HCT116 (cell line): ENCODE measurements at regions not wholly inside any gene's neighbourhood (a gene's known extent, or its start where the extent isn't known, plus 50 kb on each side); places are given as distances from the start of the nearest gene placed in this dataset.

Source experiments
- ATAC-seq: fragments of 200-7000 bp; cut with Tn5 transposase; 2 replicates; pipeline ENCODE4 v1.9.1; 2020; ENCODE audit warnings: mild to moderate bottlenecking, moderate library complexity
- BruUV-seq: library from RNA; stranded (reverse); fragments of 400-500 nt; replicated peaks from 2 replicates; lab custom pipeline; 2021; lab: Mats Ljungman, UMichigan
- CTCF ChIA-PET: fragments of 300-600 bp; sonication (Branson Sonifier 250); formaldehyde crosslinking; loops from one replicate; lab custom pipeline; 2021; ENCODE audit warnings: antibody characterized with exemption; lab: Charles Lee
- POLR2A ChIA-PET: fragments of 300-600, 350-600 bp; sonication (Branson Sonifier 250); formaldehyde crosslinking; loops from one replicate; lab custom pipeline; 2021; ENCODE audit warnings: antibody characterized with exemption; lab: Charles Lee
- RAD21 ChIA-PET, 2 experiments: fragments of 300-600 bp; sonication (Branson Sonifier 250); formaldehyde crosslinking; loops; one replicate each; lab custom pipeline; 2023; ENCODE audit warnings: low total read pairs in 2 of 2; ENCODE audit not compliant: uncharacterized antibody in 2 of 2, unreplicated experiment in 2 of 2, low non-redundant PET in 1 of 2; lab: Charles Lee
- DNase-seq: peaks from one replicate; pipeline ENCODE4 v3.0.0-alpha.2; 2010; ENCODE audit warnings: low read depth, low spot score
- H2AFZ ChIP-seq: fragments of 200-600 bp; shearing (Covaris generic), sonication (generic); 2 replicates; pipeline ENCODE4 v1.6.1; 2017; ENCODE audit warnings: low read depth, mixed run types, mixed read lengths, antibody characterized with exemption, low read length; ENCODE audit not compliant: poor library complexity, severe bottlenecking
- H3K27ac ChIP-seq: 2 replicates; pipeline ENCODE4 v1.5.1; 2012; ENCODE audit warnings: low read depth, low read length
- H3K27me3 ChIP-seq: fragments of 200-600 bp; sonication (generic); 2 replicates; pipeline ENCODE4 v1.6.1; 2016; ENCODE audit warnings: mixed run types, low read length, mixed read lengths; ENCODE audit not compliant: insufficient read depth
- H3K36me3 ChIP-seq, 2 experiments: fragments of 200-500 bp in 1 of 2; fragments of 200-600 bp in 1 of 2; sonication (Bioruptor generic) in 1 of 2; sonication (generic) in 1 of 2; 2 replicates each; pipeline versions ENCODE4 v1.5.1 to v1.6.1; 2014 to 2016; ENCODE audit warnings: low read length in 2 of 2, inconsistent platforms in 1 of 2, mixed read lengths in 1 of 2, mixed run types in 1 of 2; ENCODE audit not compliant: insufficient read depth in 2 of 2, control insufficient read depth in 1 of 2
- H3K4me1 ChIP-seq, 2 experiments: fragments of 200-600 bp in 1 of 2; sonication (generic) in 1 of 2; 2 replicates each; pipeline versions ENCODE4 v1.5.1 to v1.6.1; 2012 to 2017; ENCODE audit warnings: low read length in 2 of 2, inconsistent platforms in 1 of 2, mild to moderate bottlenecking in 1 of 2, mixed read lengths in 1 of 2, mixed run types in 1 of 2, moderate library complexity in 1 of 2; ENCODE audit not compliant: insufficient read depth in 2 of 2, control insufficient read depth in 1 of 2
- H3K4me2 ChIP-seq: fragments of 200-600 bp; sonication (generic); 2 replicates; pipeline ENCODE4 v1.6.1; 2017; ENCODE audit warnings: mixed run types, low read length, mixed read lengths
- H3K4me3 ChIP-seq, 2 experiments: fragments of 200-600 bp in 1 of 2; sonication (generic) in 1 of 2; replicated peaks in 1 of 2; 2 replicates each; pipeline ENCODE4 v1.5.1; 2011 to 2016; ENCODE audit warnings: low read length in 2 of 2, control low read depth in 1 of 2, low read depth in 1 of 2, mild to moderate bottlenecking in 1 of 2, mixed read lengths in 1 of 2, mixed run types in 1 of 2
- H3K79me2 ChIP-seq: fragments of 200-600 bp; sonication (generic); 2 replicates; pipeline ENCODE4 v1.6.1; 2017; ENCODE audit warnings: mild to moderate bottlenecking, mixed run types, low read length, moderate library complexity, mixed read lengths; ENCODE audit not compliant: insufficient read depth
- H3K9ac ChIP-seq: fragments of 200-600 bp; sonication (generic); 2 replicates; pipeline ENCODE4 v1.6.1; 2016; ENCODE audit warnings: low read length, mixed read lengths
- H3K9me2 ChIP-seq: fragments of 200-600 bp; sonication (generic), shearing (Covaris generic); 2 replicates; pipeline ENCODE4 v1.6.1; 2017; ENCODE audit warnings: mixed run types, mild to moderate bottlenecking, moderate library complexity; ENCODE audit not compliant: insufficient read depth
- H3K9me3 ChIP-seq, 2 experiments: fragments of 200-500 bp in 1 of 2; fragments of 200-600 bp in 1 of 2; sonication (Bioruptor generic) in 1 of 2; sonication (generic) in 1 of 2; 2 replicates each; pipeline ENCODE4 v1.6.1; 2014 to 2017; ENCODE audit warnings: low read length in 2 of 2, mixed read lengths in 2 of 2, inconsistent platforms in 1 of 2, low read depth in 1 of 2, mild to moderate bottlenecking in 1 of 2, mixed run types in 1 of 2, moderate library complexity in 1 of 2; ENCODE audit not compliant: control insufficient read depth in 1 of 2, insufficient read depth in 1 of 2
- H4K20me1 ChIP-seq: fragments of 200-600 bp; sonication (generic), shearing (Covaris generic); 2 replicates; pipeline ENCODE4 v1.6.1; 2017; ENCODE audit warnings: mixed run types, mild to moderate bottlenecking, moderate library complexity; ENCODE audit not compliant: insufficient read depth
- CEBPB ChIP-seq: IDR thresholded peaks from 2 replicates; pipeline ENCODE4 v1.6.1; 2012; ENCODE audit warnings: low read depth
- EZH2 ChIP-seq: fragments of 200-600 bp; sonication (generic); IDR thresholded peaks from 2 replicates; pipeline ENCODE4 v1.6.1; 2017; ENCODE audit warnings: antibody characterized with exemption, mixed run types
- FOSL1 ChIP-seq: IDR thresholded peaks from 2 replicates; pipeline ENCODE4 v1.6.1; 2012; ENCODE audit warnings: low read depth
- MAX ChIP-seq: IDR thresholded peaks from 2 replicates; pipeline ENCODE4 v1.6.1; 2012
- REST ChIP-seq: IDR thresholded peaks from 2 replicates; pipeline ENCODE4 v1.6.1; 2012; ENCODE audit warnings: low read depth
- SP1 ChIP-seq: IDR thresholded peaks from 2 replicates; pipeline ENCODE4 v1.6.1; 2012; ENCODE audit warnings: low read depth
- TCF7L2 ChIP-seq: IDR thresholded peaks from 2 replicates; pipeline ENCODE4 v1.7.0; 2011; ENCODE audit warnings: borderline replicate concordance, inconsistent platforms; ENCODE audit not compliant: insufficient read depth, insufficient read length; ENCODE audit errors: extremely low read depth
- ZBTB33 ChIP-seq: IDR thresholded peaks from 2 replicates; pipeline ENCODE4 v1.6.1; 2011; ENCODE audit warnings: mild to moderate bottlenecking, low read length, moderate library complexity; ENCODE audit not compliant: insufficient replicate concordance; ENCODE audit errors: extremely low read depth
- ZFX ChIP-seq: fragments of 450-650 bp; IDR thresholded peaks from 2 replicates; pipeline ENCODE4 v1.6.1; 2017
- ZNF274 ChIP-seq: fragments of 200-500 bp; sonication (Bioruptor generic); IDR thresholded peaks from 2 replicates; pipeline ENCODE4 v1.6.1; 2014; ENCODE audit warnings: mild to moderate bottlenecking, low read depth, low read length, inconsistent platforms
- intact Hi-C: fragments of 100-400 bp; cut with micrococcal nuclease; formaldehyde crosslinking; loops from 2 replicates; pipeline ENCODE4 v1.10.0; 2022

- Histone ChIP-seq H3K9ac (no peak overlapping the region), H3K79me2 (no peaks in the 10 kb centered on the region), H3K4me3 (no peak overlapping the region), H3K4me2 (no peak overlapping the region), H4K20me1 (no peaks in the 10 kb centered on the region), H3K4me1 (no peaks in the 10 kb centered on the region), H3K9me2 (no peaks in the 10 kb centered on the region), H3K27me3 (no peaks in the 10 kb centered on the region), H3K9me3 (peaks cover 17 to 25% of the 10 kb centered on the region in 2 experiments; a peak in 2 of 4 replicates), H3K36me3 (no peaks in the 10 kb centered on the region), H3K27ac (no peak overlapping the region), H2AFZ (no peak overlapping the region)
- DNase-seq (no peak), ATAC-seq (no peak)
- TF ChIP-seq CEBPB (no peak), ZBTB33 (no peak), MAX (no peak), EZH2 (no peak), ZFX (no peak), FOSL1 (no peak), ZNF274 (no peak), TCF7L2 (no peak), SP1 (no peak), REST (no peak)
- POLR2A ChIA-PET = no interaction called here
- RAD21 ChIA-PET = no interaction called here
- CTCF ChIA-PET = no interaction called here
- intact Hi-C loops = no loop called here
- BruUV-seq = no TSS peak
Observed at GRCh38 chr21:27645285-27645684, 678.4 kb upstream of the ADAMTS5 start.
